T-cell (primary cell): ENCODE measurements at regions not wholly inside any gene's neighbourhood (a gene's known extent, or its start where the extent isn't known, plus 50 kb on each side); places are given as distances from the start of the nearest gene placed in this dataset.

Experiments
- ATAC-seq, 4 experiments: fragments of 200-7000 bp in 3 of 4; fragments of 150-1000 bp in 1 of 4; cut with Tn5 transposase; replicated peaks in 1 of 4; 1 replicate in 3 of 4; 2 replicates in 1 of 4; pipeline ENCODE4 v1.10.0; 2021; ENCODE audit warnings: moderate library complexity in 3 of 4, mild to moderate bottlenecking in 2 of 4, moderate number of reproducible peaks in 1 of 4
- CTCF ChIA-PET, 2 donors: fragments of 300-600 bp; sonication (Branson Sonifier 250); formaldehyde crosslinking; loops; one replicate each; lab custom pipeline; 2022; ENCODE audit warnings: antibody characterized with exemption in 2 of 2; lab: Charles Lee
- POLR2A ChIA-PET, 2 donors: fragments of 300-600 bp; sonication (Branson Sonifier 250); formaldehyde crosslinking; loops; one replicate each; lab custom pipeline; 2022; ENCODE audit warnings: antibody characterized with exemption in 2 of 2; lab: Charles Lee
- DNase-seq, 35 experiments: peaks; one replicate each; pipeline versions ENCODE4 v3.0.0 to v3.0.0-alpha.2; 2013 to 2023
- H3K27ac ChIP-seq: one replicate; pipeline ENCODE4 v1.5.1; 2013; ENCODE audit warnings: low read length
- H3K27me3 ChIP-seq, 2 experiments: replicated peaks in 1 of 2; 1 replicate in 1 of 2; 2 replicates in 1 of 2; pipeline versions ENCODE4 v1.6.1 to v1.7.0; 2013; ENCODE audit warnings: low read length in 1 of 2, mixed read lengths in 1 of 2; ENCODE audit not compliant: control insufficient read depth in 2 of 2, insufficient read depth in 2 of 2; ENCODE audit errors: extremely low read depth in 1 of 2
- H3K36me3 ChIP-seq, 2 donors: 1 replicate in 1 of 2; 2 replicates in 1 of 2; pipeline versions ENCODE4 v1.6.1 to v1.7.0; 2013; ENCODE audit warnings: low read length in 1 of 2; ENCODE audit not compliant: control insufficient read depth in 2 of 2, insufficient read depth in 1 of 2; ENCODE audit errors: extremely low read depth in 1 of 2
- H3K4me1 ChIP-seq, 2 experiments: 1 replicate in 1 of 2; 2 replicates in 1 of 2; pipeline versions ENCODE4 v1.6.1 to v1.7.0; 2013; ENCODE audit warnings: low read length in 2 of 2, mixed read lengths in 1 of 2; ENCODE audit not compliant: insufficient read depth in 2 of 2, control insufficient read depth in 1 of 2; ENCODE audit errors: extremely low read depth in 1 of 2
- H3K4me3 ChIP-seq, 2 donors: 1 replicate in 1 of 2; 2 replicates in 1 of 2; pipeline versions ENCODE4 v1.5.1 to v1.7.0; 2013; ENCODE audit warnings: mild to moderate bottlenecking in 2 of 2, low read length in 1 of 2, moderate library complexity in 1 of 2; ENCODE audit not compliant: control insufficient read depth in 1 of 2; ENCODE audit errors: extremely low read depth in 1 of 2
- H3K9me3 ChIP-seq: 2 replicates; pipeline ENCODE4 v1.7.0; 2013
- H3K27ac Mint-ChIP-seq, 2 donors: one replicate each; pipeline ENCODE4 v1.8.0; 2020 to 2021; ENCODE audit warnings: mild to moderate bottlenecking in 2 of 2, mixed read lengths in 2 of 2
- H3K27me3 Mint-ChIP-seq, 2 donors: one replicate each; pipeline ENCODE4 v1.8.0; 2021 to 2022; ENCODE audit warnings: mixed read lengths in 2 of 2
- H3K36me3 Mint-ChIP-seq: one replicate; pipeline ENCODE4 v1.8.0; 2021; ENCODE audit warnings: mixed read lengths
- H3K4me1 Mint-ChIP-seq, 3 donors: one replicate each; pipeline ENCODE4 v1.8.0; 2020 to 2022; ENCODE audit warnings: mixed read lengths in 3 of 3, mild to moderate bottlenecking in 1 of 3
- H3K4me3 Mint-ChIP-seq, 3 donors: one replicate each; pipeline ENCODE4 v1.8.0; 2020 to 2022; ENCODE audit warnings: mild to moderate bottlenecking in 3 of 3, mixed read lengths in 3 of 3, moderate library complexity in 3 of 3
- H3K9me3 Mint-ChIP-seq, 3 donors: one replicate each; pipeline ENCODE4 v1.8.0; 2020 to 2022; ENCODE audit warnings: mixed read lengths in 3 of 3
- WGBS: methylation state at CpG from one replicate; pipeline ENCODE4 v1.1.5; 2013; ENCODE audit warnings: missing lambda C conversion rate; ENCODE audit not compliant: insufficient coverage; 5-methylcytosine and 5-hydroxymethylcytosine counted together

- Mint-ChIP-seq H3K27me3 (peaks cover 0 to 1% of the 10 kb centered on the region in 2 donors), H3K4me3 (no peak overlapping the region), H3K36me3 (no peaks in the 10 kb centered on the region), H3K4me1 (no peaks in the 10 kb centered on the region), H3K9me3 (peaks cover 0 to 4% (median 0%) of the 10 kb centered on the region in 3 donors), H3K27ac (no peak overlapping the region)
- ATAC-seq, result no peak
- ChIA-PET CTCF (no interaction called here), POLR2A (no interaction called here)
- Histone ChIP-seq H3K27me3 (peaks cover 0 to 4% of the 10 kb centered on the region in 2 experiments), H3K4me3 (no peak overlapping the region), H3K9me3 (no peaks in the 10 kb centered on the region), H3K4me1 (no peaks in the 10 kb centered on the region), H3K36me3 (no peaks in the 10 kb centered on the region), H3K27ac (no peak overlapping the region)
- no peak for DNase-seq
- WGBS, result 50% methylated on average over 1 of the region's 1 CpG
Observed at GRCh38 chr3:152891678-152892077, 56.7 kb downstream of the P2RY1 start.

DNA sequence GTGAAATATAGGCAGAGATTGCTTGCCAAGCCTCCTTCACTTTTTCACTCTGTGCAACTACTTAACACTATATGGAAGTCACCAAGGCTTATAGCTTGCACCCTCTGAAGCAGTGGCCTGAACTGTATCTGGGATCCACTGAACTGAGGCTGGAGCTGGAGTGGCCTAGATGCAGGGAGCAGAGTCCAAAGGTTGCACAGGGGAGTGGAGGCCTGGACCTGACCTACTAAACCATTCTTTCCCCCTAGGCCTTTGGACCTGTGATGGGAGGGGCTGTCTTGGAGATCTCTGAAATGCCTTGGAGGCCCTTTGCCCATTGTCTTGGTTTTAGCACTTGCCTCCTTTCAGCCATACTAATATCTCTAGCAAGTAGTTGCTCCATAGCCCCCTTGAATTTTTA is 57.5 kb downstream of the P2RY1 start:
- Histone ChIP-seq H3K4me3 (no peak overlapping the region), H3K27me3 (peaks cover 0 to 4% of the 10 kb centered on the region in 2 experiments), H3K36me3 (no peaks in the 10 kb centered on the region), H3K4me1 (no peaks in the 10 kb centered on the region), H3K27ac (no peak overlapping the region), H3K9me3 (no peaks in the 10 kb centered on the region)
- Mint-ChIP-seq H3K9me3 (peaks cover 0 to 4% (median 0%) of the 10 kb centered on the region in 3 donors), H3K4me1 (no peaks in the 10 kb centered on the region), H3K4me3 (no peak overlapping the region), H3K27ac (no peak overlapping the region), H3K27me3 (peaks cover 0 to 1% of the 10 kb centered on the region in 2 donors), H3K36me3 (no peaks in the 10 kb centered on the region)
- DNase-seq (no peak), ATAC-seq (no peak)
- CTCF ChIA-PET, result no interaction called here
- POLR2A ChIA-PET, result no interaction called here

- no peaks in the 10 kb centered on the region for H3K36me3 Mint-ChIP-seq
- H3K9me3 Mint-ChIP-seq, result peaks cover 0 to 4% (median 0%) of the 10 kb centered on the region in 3 donors
- H3K27ac Mint-ChIP-seq, result no peak overlapping the region
- ATAC-seq (no peak), DNase-seq (no peak)
- Histone ChIP-seq H3K9me3 (no peaks in the 10 kb centered on the region), H3K27me3 (peaks cover 0 to 4% of the 10 kb centered on the region in 2 experiments), H3K4me1 (no peaks in the 10 kb centered on the region), H3K4me3 (no peak overlapping the region), H3K36me3 (no peaks in the 10 kb centered on the region), H3K27ac (no peak overlapping the region)
- CTCF ChIA-PET, result no interaction called here
- H3K27me3 Mint-ChIP-seq, result peaks cover 0 to 1% of the 10 kb centered on the region in 2 donors
- no peaks in the 10 kb centered on the region for H3K4me1 Mint-ChIP-seq
- POLR2A ChIA-PET, result no interaction called here
- 86% methylated on average over 1 of the region's 3 CpGs for WGBS
- H3K4me3 Mint-ChIP-seq, result no peak overlapping the region
Observed at GRCh38 chr3:152893647-152894046, 58.7 kb downstream of the P2RY1 start.

DNA sequence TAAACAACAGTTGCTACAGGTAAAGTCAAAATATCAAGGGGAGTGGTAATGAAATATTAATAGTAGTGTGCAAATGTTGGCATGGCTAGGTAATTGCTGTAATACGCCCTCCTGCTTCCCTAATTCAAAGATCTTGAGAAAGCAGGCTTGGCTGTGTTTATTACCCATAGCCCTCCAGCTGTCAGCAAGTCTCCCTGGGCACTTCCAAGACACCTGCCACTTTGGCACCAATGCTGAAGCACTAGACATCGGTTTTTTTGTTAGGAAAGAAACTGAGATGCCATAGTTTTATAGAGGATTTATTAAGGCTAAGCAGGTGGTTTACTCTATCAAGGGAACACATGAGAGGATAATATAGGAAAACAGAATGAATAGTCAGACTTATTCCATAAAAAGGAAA is 64.4 kb downstream of the P2RY1 start:
- DNase-seq (no peak), ATAC-seq (no peak)
- Mint-ChIP-seq H3K9me3 (no peaks in the 10 kb centered on the region), H3K4me3 (no peak overlapping the region), H3K27me3 (no peaks in the 10 kb centered on the region), H3K36me3 (no peaks in the 10 kb centered on the region), H3K27ac (no peak overlapping the region), H3K4me1 (no peaks in the 10 kb centered on the region)
- H3K27me3 ChIP-seq, result no peaks in the 10 kb centered on the region
- POLR2A ChIA-PET, result no interaction called here
- H3K9me3 ChIP-seq, result no peaks in the 10 kb centered on the region
- no CpG with 5 or more reads among the region's 2 CpGs for WGBS
- no peak overlapping the region for H3K27ac ChIP-seq
- CTCF ChIA-PET, result no interaction called here
- no peaks in the 10 kb centered on the region for H3K36me3 ChIP-seq
- no peak overlapping the region for H3K4me3 ChIP-seq
- H3K4me1 ChIP-seq, result no peaks in the 10 kb centered on the region

DNA sequence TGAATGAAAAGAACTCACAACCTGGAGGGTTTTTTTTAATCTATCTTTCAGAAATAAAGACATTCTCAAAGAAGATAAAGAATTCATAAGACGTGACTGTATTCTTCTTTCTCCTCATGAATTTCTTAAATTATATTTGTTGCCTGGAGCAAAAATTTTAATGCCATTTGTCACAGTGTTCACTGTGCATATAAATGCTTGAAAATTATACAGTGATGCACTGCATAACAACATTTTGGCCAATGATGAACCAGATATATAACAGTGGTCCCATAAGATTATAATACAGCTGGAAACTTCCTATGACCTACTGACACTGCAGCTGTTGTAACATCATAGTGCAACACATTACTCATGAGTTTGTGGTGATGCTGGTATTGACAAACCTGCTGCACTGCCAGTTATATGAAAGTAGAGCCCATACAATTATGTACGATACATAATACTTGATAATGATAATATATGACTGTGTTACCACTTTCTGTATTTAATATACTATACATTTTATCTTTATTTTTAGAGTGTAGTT is 67.3 kb downstream of the P2RY1 start:
- Mint-ChIP-seq H3K4me3 (no peak overlapping the region), H3K9me3 (no peaks in the 10 kb centered on the region), H3K27ac (no peak overlapping the region), H3K27me3 (no peaks in the 10 kb centered on the region), H3K4me1 (no peaks in the 10 kb centered on the region), H3K36me3 (no peaks in the 10 kb centered on the region)
- H3K4me3 ChIP-seq, result no peak overlapping the region
- no peaks in the 10 kb centered on the region for H3K4me1 ChIP-seq
- DNase-seq, result no peak
- ChIA-PET POLR2A (no interaction called here), CTCF (no interaction called here)
- no peak for ATAC-seq
- H3K9me3 ChIP-seq, result no peaks in the 10 kb centered on the region
- no peak overlapping the region for H3K27ac ChIP-seq
- H3K36me3 ChIP-seq, result no peaks in the 10 kb centered on the region
- H3K27me3 ChIP-seq, result no peaks in the 10 kb centered on the region
- WGBS, result no CpG with 5 or more reads among the region's 2 CpGs

GRCh38 chr3:152905631-152906030 is 70.7 kb downstream of the P2RY1 start:
- Mint-ChIP-seq H3K27ac (no peak overlapping the region), H3K9me3 (no peaks in the 10 kb centered on the region), H3K4me3 (no peak overlapping the region), H3K36me3 (no peaks in the 10 kb centered on the region), H3K27me3 (no peaks in the 10 kb centered on the region), H3K4me1 (no peaks in the 10 kb centered on the region)
- Histone ChIP-seq H3K9me3 (no peaks in the 10 kb centered on the region), H3K4me3 (no peak overlapping the region), H3K27ac (no peak overlapping the region), H3K27me3 (no peaks in the 10 kb centered on the region), H3K4me1 (no peaks in the 10 kb centered on the region), H3K36me3 (no peaks in the 10 kb centered on the region)
- ATAC-seq, result no peak
- ChIA-PET CTCF (no interaction called here), POLR2A (no interaction called here)
- no peak for DNase-seq
